SU-DHL-6 (cell line): ENCODE measurements at regions not wholly inside any gene's neighbourhood (a gene's known extent, or its start where the extent isn't known, plus 50 kb on each side); places are given as distances from the start of the nearest gene placed in this dataset.

Experiments used
- CTCF ChIP-seq: fragments of 200-600 bp; sonication (generic); IDR thresholded peaks from one replicate; pipeline ENCODE4 v1.5.1; 2017; ENCODE audit warnings: antibody characterized with exemption, mild to moderate bottlenecking, low read length, moderate library complexity; ENCODE audit not compliant: insufficient read depth, poor library complexity, severe bottlenecking
- EZH2phosphoT487 ChIP-seq: fragments of 200-600 bp; sonication (generic), shearing (Covaris generic); conservative IDR thresholded peaks from 2 replicates; pipeline ENCODE4 v1.6.1; 2018; ENCODE audit warnings: mild to moderate bottlenecking, antibody characterized with exemption, low read length, moderate library complexity, mixed read lengths

- TF ChIP-seq CTCF (no peak), EZH2phosphoT487 (no peak)
These were observed 71.0 kb upstream of the PLPP4 start for GRCh38 chr10:120385992-120386391.
